22Rv1 (cell line): ENCODE measurements at regions not wholly inside any gene's neighbourhood (a gene's known extent, or its start where the extent isn't known, plus 50 kb on each side); places are given as distances from the start of the nearest gene placed in this dataset.

Source experiments
- CTCF ChIP-seq: fragments of 450-650 bp; IDR thresholded peaks from 2 replicates; pipeline ENCODE4 v1.5.1; 2017; ENCODE audit warnings: mild to moderate bottlenecking
- ZFX ChIP-seq: fragments of 450-650 bp; IDR thresholded peaks from 2 replicates; pipeline ENCODE4 v1.6.1; 2017; ENCODE audit warnings: antibody characterized with exemption, borderline replicate concordance

DNA sequence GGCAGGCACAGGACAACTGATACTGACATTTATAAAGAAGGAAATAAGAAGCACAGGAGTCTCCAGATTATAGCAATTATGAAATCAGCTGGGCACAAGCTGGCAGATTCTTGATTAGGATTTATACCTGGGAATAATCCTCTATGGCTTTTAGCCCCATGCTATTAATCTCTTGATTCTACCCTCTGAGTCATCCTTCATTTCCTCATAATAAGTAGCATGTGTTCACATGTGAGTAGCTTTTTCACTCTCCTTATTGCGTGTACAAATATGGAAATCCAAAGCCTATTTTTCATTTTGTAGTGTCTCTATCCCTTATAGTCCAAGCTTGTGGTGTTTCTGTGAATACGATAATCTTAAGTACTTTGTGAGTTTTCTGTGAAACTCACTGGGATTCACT is 185.0 kb upstream of the PRLR start:
- no peak for TF ChIP-seq CTCF
- no peak for TF ChIP-seq ZFX
